ENCODE measurements at regions not wholly inside any gene's neighbourhood (a gene's known extent, or its start where the extent isn't known, plus 50 kb on each side); places are given as distances from the start of the nearest gene placed in this dataset.
"Not testable (repeated sequence)": the region's sequence is repeated elsewhere in the genome, so short reads cannot be mapped to it uniquely, and the experiment has no call there.

DNA sequence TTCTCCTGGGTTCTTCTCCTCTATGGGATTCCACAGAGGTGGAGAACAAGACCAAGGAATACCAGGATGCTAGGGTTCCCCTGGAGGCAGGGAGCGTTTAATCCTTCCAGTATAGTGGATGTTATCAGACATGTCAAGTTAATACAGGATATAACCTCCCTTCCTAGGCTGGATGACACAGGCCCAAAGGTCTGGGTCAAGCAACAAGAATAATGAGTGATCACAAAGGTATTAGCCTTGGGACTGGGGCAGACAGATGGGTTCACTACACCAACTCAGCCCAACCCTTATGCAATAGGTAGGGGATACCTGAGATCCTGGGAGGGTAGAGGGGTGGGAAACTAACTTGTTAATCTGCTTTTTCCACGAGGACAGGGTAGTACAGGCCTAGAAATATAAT, 690.3 kb downstream of the HTR1B start:
- no peak for DNase-seq (ENCODE audit: low read depth)
- TF ChIP-seq, protein P1, sequence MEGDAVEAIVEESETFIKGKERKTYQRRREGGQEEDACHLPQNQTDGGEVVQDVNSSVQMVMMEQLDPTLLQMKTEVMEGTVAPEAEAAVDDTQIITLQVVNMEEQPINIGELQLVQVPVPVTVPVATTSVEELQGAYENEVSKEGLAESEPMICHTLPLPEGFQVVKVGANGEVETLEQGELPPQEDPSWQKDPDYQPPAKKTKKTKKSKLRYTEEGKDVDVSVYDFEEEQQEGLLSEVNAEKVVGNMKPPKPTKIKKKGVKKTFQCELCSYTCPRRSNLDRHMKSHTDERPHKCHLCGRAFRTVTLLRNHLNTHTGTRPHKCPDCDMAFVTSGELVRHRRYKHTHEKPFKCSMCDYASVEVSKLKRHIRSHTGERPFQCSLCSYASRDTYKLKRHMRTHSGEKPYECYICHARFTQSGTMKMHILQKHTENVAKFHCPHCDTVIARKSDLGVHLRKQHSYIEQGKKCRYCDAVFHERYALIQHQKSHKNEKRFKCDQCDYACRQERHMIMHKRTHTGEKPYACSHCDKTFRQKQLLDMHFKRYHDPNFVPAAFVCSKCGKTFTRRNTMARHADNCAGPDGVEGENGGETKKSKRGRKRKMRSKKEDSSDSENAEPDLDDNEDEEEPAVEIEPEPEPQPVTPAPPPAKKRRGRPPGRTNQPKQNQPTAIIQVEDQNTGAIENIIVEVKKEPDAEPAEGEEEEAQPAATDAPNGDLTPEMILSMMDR (IDR thresholded peaks at IDR 0.05; ENCODE audit: insufficient read depth, low read depth, low read length) = no peak
- H3K4me3 ChIP-seq (ENCODE audit: low read depth, low read length) = no peak overlapping the region

DNA sequence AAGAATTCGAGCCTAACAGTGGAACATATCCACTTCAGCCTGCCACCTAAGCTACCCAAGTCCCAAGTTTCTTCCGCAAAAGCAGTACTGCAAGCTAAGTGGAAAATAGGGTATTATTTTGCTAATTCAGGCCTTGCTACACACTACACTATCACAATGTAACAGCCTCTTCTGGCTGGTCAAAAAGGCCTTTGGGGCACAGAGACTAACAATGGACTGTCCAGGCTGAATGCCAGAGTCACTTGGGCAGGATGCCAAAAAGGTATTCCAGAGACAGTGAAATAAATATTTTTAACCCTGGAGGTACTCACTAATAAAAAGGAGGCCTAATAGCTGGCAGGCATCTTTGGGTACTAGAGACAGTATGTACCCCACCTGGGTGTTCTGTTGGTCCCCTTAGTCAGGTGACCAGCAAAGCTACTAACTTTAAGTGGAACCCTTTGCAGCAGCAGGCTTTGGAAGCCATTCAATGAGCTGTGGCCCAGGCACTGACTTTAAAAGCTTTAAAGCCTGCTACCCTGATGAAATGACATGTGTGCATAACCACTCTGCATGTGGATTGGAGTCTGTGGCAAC, 692.1 kb downstream of the HTR1B start:
- TF ChIP-seq, protein P1 (IDR thresholded peaks at IDR 0.05; ENCODE audit: insufficient read depth, low read depth, low read length) = no peak
- no peak overlapping the region for H3K4me3 ChIP-seq (ENCODE audit: low read depth, low read length)
- DNase-seq (ENCODE audit: low read depth) = no peak

DNA sequence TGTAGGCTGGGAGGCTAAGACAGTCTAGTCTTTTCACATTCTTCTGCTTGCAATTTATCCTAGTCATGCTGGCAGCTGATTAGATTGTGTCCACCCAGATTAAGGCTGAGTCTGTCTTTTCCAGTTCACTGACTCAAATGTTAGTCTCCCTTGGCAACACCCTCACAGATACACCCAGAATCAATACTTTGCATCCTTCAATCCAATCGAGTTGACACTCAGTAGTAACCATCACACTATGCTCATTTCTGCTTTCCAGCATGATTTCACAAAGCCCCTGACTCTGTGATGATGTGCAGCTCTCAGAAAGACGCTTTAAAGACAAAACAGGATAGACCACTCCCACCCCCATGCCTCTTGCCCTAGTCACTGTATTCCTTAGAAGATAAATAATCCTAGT, 693.0 kb downstream of the HTR1B start:
- no peak for DNase-seq (ENCODE audit: low read depth)
- TF ChIP-seq, protein P1 (IDR thresholded peaks at IDR 0.05; ENCODE audit: insufficient read depth, low read depth, low read length) = no peak
- no peak overlapping the region for H3K4me3 ChIP-seq (ENCODE audit: low read depth, low read length)

DNA sequence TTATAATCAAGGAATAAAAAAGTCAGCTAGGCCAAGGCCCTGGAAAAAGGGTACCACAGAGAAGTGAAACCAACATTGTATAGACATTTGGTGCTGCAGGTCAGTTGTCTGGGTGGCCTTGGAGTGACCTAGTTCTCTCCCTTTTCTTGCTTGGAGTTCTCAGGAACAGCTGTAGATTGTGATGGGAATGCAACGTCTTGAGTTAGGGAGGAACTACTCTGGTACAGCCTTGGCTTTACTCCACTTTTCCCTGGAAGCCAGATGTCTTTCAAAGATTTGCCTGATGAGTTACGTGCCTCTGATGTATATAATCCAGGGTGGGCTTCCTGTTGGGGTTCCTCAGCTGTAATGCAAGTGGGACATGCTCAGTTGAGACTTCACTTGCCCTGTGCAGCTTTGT, 694.7 kb downstream of the HTR1B start:
- no peak overlapping the region for H3K4me3 ChIP-seq (ENCODE audit: low read depth, low read length)
- DNase-seq (ENCODE audit: low read depth) = peak; percentile 23
- TF ChIP-seq, protein P1 (IDR thresholded peaks at IDR 0.05; ENCODE audit: insufficient read depth, low read depth, low read length) = no peak

DNA sequence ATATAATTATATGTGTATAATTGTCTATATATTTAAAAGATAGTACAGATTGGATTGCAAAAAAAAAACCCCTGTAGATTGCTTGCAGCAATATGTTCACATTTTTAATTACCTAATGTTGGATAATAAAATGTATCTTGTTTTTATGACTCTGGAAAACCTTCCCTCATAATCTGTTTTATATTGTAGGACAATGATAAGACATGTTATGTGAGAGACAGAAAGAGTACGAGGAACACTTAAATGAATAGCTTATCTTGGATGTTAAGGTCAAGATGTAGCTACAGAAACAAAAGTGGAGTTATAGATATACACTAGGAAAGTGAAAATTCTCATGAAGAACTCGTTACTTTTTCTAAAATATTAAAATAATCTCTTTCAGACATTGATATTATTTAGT, 691.6 kb upstream of the IMPG1 start:
- no peak overlapping the region for H3K4me3 ChIP-seq (ENCODE audit: low read depth, low read length)
- DNase-seq (ENCODE audit: low read depth) = no peak
- TF ChIP-seq, protein P1 (IDR thresholded peaks at IDR 0.05; ENCODE audit: insufficient read depth, low read depth, low read length) = no peak

DNA sequence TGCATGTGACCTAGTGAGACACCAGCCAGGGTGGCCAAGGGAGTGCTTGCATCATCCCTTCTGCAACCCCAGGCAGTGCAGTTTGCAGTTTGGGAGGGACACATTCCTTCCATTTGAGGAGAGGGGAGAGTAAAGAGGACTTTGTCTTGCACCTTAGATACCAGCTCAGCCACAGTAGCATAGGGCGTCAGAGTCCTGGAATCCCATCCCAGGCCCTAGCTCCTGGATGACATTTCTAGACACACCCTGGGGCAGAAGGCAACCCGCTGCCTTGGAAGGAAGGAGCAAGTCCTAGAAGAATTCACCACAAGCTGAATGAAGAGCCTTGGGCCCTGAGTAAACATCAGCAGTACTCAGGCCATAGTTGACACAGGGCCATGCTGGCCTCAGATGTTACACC, 680.4 kb upstream of the IMPG1 start:
- H3K4me3 ChIP-seq (ENCODE audit: low read depth, low read length) = no peak overlapping the region
- no peak for DNase-seq (ENCODE audit: low read depth)
- TF ChIP-seq, protein P1 (IDR thresholded peaks at IDR 0.05; ENCODE audit: insufficient read depth, low read depth, low read length) = no peak

DNA sequence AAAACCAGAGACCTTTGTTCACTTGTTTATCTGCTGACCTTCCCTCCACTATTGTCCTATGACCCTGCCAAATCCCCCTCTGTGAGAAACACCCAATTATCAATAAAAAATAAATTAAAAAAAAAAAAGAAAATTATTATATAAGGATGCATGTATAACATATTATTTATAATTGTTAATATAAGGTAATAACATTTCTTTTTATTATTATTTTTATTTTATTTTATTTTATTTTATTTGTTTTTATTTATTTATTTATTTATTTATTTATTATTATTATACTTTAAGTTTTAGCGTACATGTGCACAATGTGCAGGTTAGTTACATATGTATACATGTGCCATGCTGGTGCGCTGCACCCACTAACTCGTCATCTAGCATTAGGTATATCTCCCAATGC, 672.9 kb upstream of the IMPG1 start:
- not testable (repeated sequence) for H3K4me3 ChIP-seq (ENCODE audit: low read depth, low read length); DNase-seq (ENCODE audit: low read depth)

DNA sequence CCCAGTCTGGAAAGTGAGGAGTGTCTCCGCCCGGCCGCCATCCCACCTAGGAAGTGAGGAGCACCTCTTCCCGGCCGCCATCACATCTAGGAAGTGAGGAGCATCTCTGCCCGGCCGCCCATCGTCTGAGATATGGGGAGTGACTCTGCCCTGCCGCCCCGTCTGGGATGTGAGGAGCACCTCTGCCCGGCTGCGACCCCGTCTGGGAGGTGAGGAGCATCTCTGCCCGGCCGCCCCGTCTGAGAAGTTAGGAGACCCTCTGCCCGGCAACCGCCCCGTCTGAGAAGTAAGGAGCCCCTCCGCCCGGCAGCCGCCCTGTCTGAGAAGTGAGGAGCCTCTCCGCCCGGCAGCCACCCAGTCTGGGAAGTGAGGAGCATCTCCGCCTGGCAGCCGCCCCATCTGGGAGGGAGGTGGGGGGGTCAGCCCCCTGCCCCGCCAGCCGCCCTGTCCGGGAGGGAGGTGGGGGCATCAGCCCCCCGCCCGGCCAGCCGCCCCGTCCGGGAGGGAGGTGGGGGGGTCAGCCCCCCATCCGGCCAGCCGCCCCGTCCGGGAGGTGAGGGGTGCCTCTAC, 671.8 kb upstream of the IMPG1 start:
- not testable (repeated sequence) for H3K4me3 ChIP-seq (ENCODE audit: low read depth, low read length); DNase-seq (ENCODE audit: low read depth)
